SK-N-SH (cell line): ENCODE measurements at regions not wholly inside any gene's neighbourhood (a gene's known extent, or its start where the extent isn't known, plus 50 kb on each side); places are given as distances from the start of the nearest gene placed in this dataset.

Experiments used
- CTCF ChIA-PET: fragments of 300-600, 350-600 bp; formaldehyde crosslinking; extraction: SDS; loops from one replicate; lab custom pipeline; 2021; lab: Yijun Ruan, JAX
- POLR2A ChIA-PET: fragments of 350-600 bp; sonication (Branson Sonifier 250); formaldehyde crosslinking; extraction: SDS; loops from one replicate; lab custom pipeline; 2020; ENCODE audit warnings: antibody characterized with exemption, inconsistent platforms; lab: Yijun Ruan, JAX
- DNase-seq: peaks from one replicate; pipeline ENCODE4 v3.0.0; 2012
- H2AFZ ChIP-seq: fragments of 200-600 bp; sonication (generic); 2 replicates; pipeline ENCODE4 v1.8.1; 2016; ENCODE audit warnings: antibody characterized with exemption, mild to moderate bottlenecking, low read depth
- H3F3A ChIP-seq: fragments of 200-600 bp; sonication (generic); replicated peaks from 2 replicates; pipeline ENCODE3; 2016; ENCODE audit warnings: antibody characterized with exemption, mild to moderate bottlenecking; ENCODE audit not compliant: insufficient read depth
- H3K27ac ChIP-seq, 2 experiments: fragments of 200-500 bp in 1 of 2; fragments of 200-600 bp in 1 of 2; sonication (Bioruptor generic) in 1 of 2; sonication (generic), shearing (Covaris generic) in 1 of 2; 2 replicates each; pipeline versions ENCODE4 v1.5.1 to v1.6.1; 2014 to 2016; ENCODE audit warnings: low read depth in 2 of 2, inconsistent platforms in 1 of 2, low read length in 1 of 2, mild to moderate bottlenecking in 1 of 2, mixed read lengths in 1 of 2
- H3K27me3 ChIP-seq: fragments of 200-600 bp; sonication (generic), shearing (Covaris generic); 2 replicates; pipeline ENCODE4 v1.6.1; 2016; ENCODE audit warnings: mixed run types; ENCODE audit not compliant: insufficient read depth
- H3K36me3 ChIP-seq, 2 experiments: fragments of 200-500 bp in 1 of 2; fragments of 200-600 bp in 1 of 2; sonication (Bioruptor generic) in 1 of 2; sonication (generic) in 1 of 2; replicated peaks in 1 of 2; 2 replicates each; pipeline versions ENCODE3 to v1.5.1; 2014 to 2016; ENCODE audit warnings: low read length in 1 of 2, mild to moderate bottlenecking in 1 of 2; ENCODE audit not compliant: insufficient read depth in 2 of 2, control insufficient read depth in 1 of 2
- H3K4me1 ChIP-seq, 2 experiments: fragments of 200-500 bp in 1 of 2; fragments of 200-600 bp in 1 of 2; sonication (Bioruptor generic) in 1 of 2; sonication (generic), shearing (Covaris generic) in 1 of 2; 2 replicates each; pipeline versions ENCODE4 v1.5.1 to v1.6.1; 2014 to 2016; ENCODE audit warnings: low read depth in 1 of 2, low read length in 1 of 2, mixed run types in 1 of 2; ENCODE audit not compliant: insufficient read depth in 2 of 2, control insufficient read depth in 1 of 2
- H3K4me2 ChIP-seq: fragments of 200-600 bp; sonication (generic), shearing (Covaris generic); 2 replicates; pipeline ENCODE4 v1.6.1; 2017; ENCODE audit warnings: mixed run types
- H3K4me3 ChIP-seq, 2 experiments: fragments of 200-500 bp in 1 of 2; fragments of 200-600 bp in 1 of 2; sonication (Bioruptor generic) in 1 of 2; sonication (generic), shearing (Covaris generic) in 1 of 2; 2 replicates each; pipeline versions ENCODE4 v1.5.1 to v1.8.1; 2014 to 2016; ENCODE audit warnings: low read depth in 2 of 2, inconsistent platforms in 1 of 2, low read length in 1 of 2, mild to moderate bottlenecking in 1 of 2, mixed read lengths in 1 of 2, moderate library complexity in 1 of 2
- H3K79me2 ChIP-seq: fragments of 200-600 bp; sonication (generic); 2 replicates; pipeline ENCODE4 v1.8.1; 2017; ENCODE audit warnings: mild to moderate bottlenecking; ENCODE audit not compliant: insufficient read depth
- H3K9ac ChIP-seq: fragments of 200-600 bp; sonication (generic); 2 replicates; pipeline ENCODE4 v1.6.1; 2017; ENCODE audit warnings: mixed run types
- H3K9me2 ChIP-seq: fragments of 200-600 bp; sonication (generic); 2 replicates; pipeline ENCODE4 v1.6.1; 2017; ENCODE audit warnings: mixed run types
- H3K9me3 ChIP-seq: fragments of 200-600 bp; sonication (generic); 2 replicates; pipeline ENCODE4 v1.6.1; 2017; ENCODE audit warnings: mixed run types, mild to moderate bottlenecking, moderate library complexity
- H4K20me1 ChIP-seq: fragments of 200-600 bp; sonication (generic); 2 replicates; pipeline ENCODE4 v1.6.1; 2017; ENCODE audit warnings: mild to moderate bottlenecking, mixed run types; ENCODE audit not compliant: insufficient read depth
- EP300 ChIP-seq, 2 experiments: IDR thresholded peaks; 2 replicates each; pipeline versions ENCODE4 v1.4.0 to v1.6.1; 2012; ENCODE audit warnings: borderline replicate concordance in 1 of 2, low read depth in 1 of 2, low read length in 1 of 2
- EZH2phosphoT487 ChIP-seq: fragments of 200-600 bp; sonication (generic); IDR thresholded peaks from 2 replicates; pipeline ENCODE4 v1.6.1; 2017; ENCODE audit warnings: low read depth, mixed run types, mild to moderate bottlenecking, antibody characterized with exemption, moderate library complexity, borderline replicate concordance
- FOXJ3 ChIP-seq: sonication (generic); formaldehyde crosslinking; IDR thresholded peaks from 2 replicates; pipeline ENCODE4 v1.5.1; 2020; ENCODE audit warnings: mild to moderate bottlenecking, missing genetic modification reagents
- FOXM1 ChIP-seq: IDR thresholded peaks from 2 replicates; pipeline ENCODE4 v1.4.0; 2012; ENCODE audit warnings: low read depth, mild to moderate bottlenecking
- GABPA ChIP-seq: IDR thresholded peaks from 2 replicates; pipeline ENCODE4 v1.4.0; 2012; ENCODE audit warnings: low read depth, mild to moderate bottlenecking
- GATA2 ChIP-seq: sonication (generic); formaldehyde crosslinking; IDR thresholded peaks from 2 replicates; pipeline ENCODE4 v1.5.0; 2020; ENCODE audit warnings: mild to moderate bottlenecking, missing genetic modification reagents
- MXI1 ChIP-seq: IDR thresholded peaks from 2 replicates; pipeline ENCODE4 v1.6.1; 2012; ENCODE audit warnings: mild to moderate bottlenecking, low read depth, low read length, improper control_type of control experiment
- RCOR1 ChIP-seq: fragments of 150-350 bp; IDR thresholded peaks from 2 replicates; pipeline ENCODE4 v1.6.1; 2017; ENCODE audit warnings: antibody characterized with exemption, low read length
- RXRA ChIP-seq: IDR thresholded peaks from 2 replicates; pipeline ENCODE4 v1.4.0; 2012; ENCODE audit warnings: low read depth, mild to moderate bottlenecking, borderline replicate concordance
- SIN3A ChIP-seq: IDR thresholded peaks from 2 replicates; pipeline ENCODE4 v1.6.1; 2012; ENCODE audit warnings: low read depth, mild to moderate bottlenecking, low read length, moderate library complexity, borderline replicate concordance
- SMC3 ChIP-seq: IDR thresholded peaks from 2 replicates; pipeline ENCODE4 v1.6.1; 2012; ENCODE audit warnings: low read depth, low read length, improper control_type of control experiment
- TEAD4 ChIP-seq: IDR thresholded peaks from 2 replicates; pipeline ENCODE4 v1.4.0; 2012; ENCODE audit warnings: mild to moderate bottlenecking, borderline replicate concordance; ENCODE audit not compliant: insufficient read depth
- USF2 ChIP-seq: fragments of 150-350 bp; IDR thresholded peaks from 2 replicates; pipeline ENCODE4 v1.6.1; 2017; ENCODE audit warnings: antibody characterized with exemption, low read length, low read depth, borderline replicate concordance
- WGBS: methylation state at CpG from one replicate; pipeline ENCODE4 v1.1.6; 2017; ENCODE audit warnings: low lambda C conversion rate; 5-methylcytosine and 5-hydroxymethylcytosine counted together

- Histone ChIP-seq H3F3A (no peaks in the 10 kb centered on the region), H3K79me2 (no peaks in the 10 kb centered on the region), H3K9ac (no peak overlapping the region), H3K9me2 (no peaks in the 10 kb centered on the region), H3K27me3 (no peaks in the 10 kb centered on the region), H3K9me3 (no peaks in the 10 kb centered on the region), H3K27ac (no peak overlapping the region), H3K4me3 (no peak overlapping the region), H2AFZ (no peak overlapping the region), H3K4me2 (no peak overlapping the region), H3K36me3 (no peaks in the 10 kb centered on the region), H4K20me1 (no peaks in the 10 kb centered on the region), H3K4me1 (no peaks in the 10 kb centered on the region; a peak in 1 of 4 replicates)
- no peak for TF ChIP-seq RXRA
- 10% methylated on average over 2 of the region's 2 CpGs for WGBS
- CTCF ChIA-PET, result no interaction called here
- DNase-seq, result no peak
- POLR2A ChIA-PET, result no interaction called here
Observed at GRCh38 chr10:23884670-23885069, 324.3 kb upstream of the KIAA1217 start.

- Histone ChIP-seq H2AFZ (no peak overlapping the region), H3K4me1 (no peaks in the 10 kb centered on the region; a peak in 1 of 4 replicates), H3K79me2 (no peaks in the 10 kb centered on the region), H3K4me2 (no peak overlapping the region), H3K4me3 (no peak overlapping the region), H3K9me3 (no peaks in the 10 kb centered on the region), H4K20me1 (no peaks in the 10 kb centered on the region), H3F3A (no peaks in the 10 kb centered on the region), H3K9ac (no peak overlapping the region), H3K27me3 (no peaks in the 10 kb centered on the region), H3K9me2 (no peaks in the 10 kb centered on the region), H3K36me3 (no peaks in the 10 kb centered on the region)
- CTCF ChIA-PET, result interaction anchor here (0.9 kb wide), 1 partner anchor 104 kb away, joined by 3 read pairs; no protein-coding TSS in a partner anchor
- POLR2A ChIA-PET, result no interaction called here
- DNase-seq, result no peak
- no peak for TF ChIP-seq RCOR1
- no peak for TF ChIP-seq GATA2
- no peak for TF ChIP-seq TEAD4
- TF ChIP-seq, all 33 proteins: peak for 0
- 64% methylated on average over 5 of the region's 5 CpGs for WGBS
- no peak overlapping the region for H3K27ac ChIP-seq
Observed at GRCh38 chr10:23885853-23886252, 323.1 kb upstream of the KIAA1217 start.

GRCh38 chr10:23886355-23886754 lies 322.6 kb upstream of the KIAA1217 start:
- H3K4me2 ChIP-seq, result no peak overlapping the region
- no peaks in the 10 kb centered on the region for H3K9me3 ChIP-seq
- no peaks in the 10 kb centered on the region for H3K36me3 ChIP-seq
- POLR2A ChIA-PET, result no interaction called here
- no peaks in the 10 kb centered on the region for H3K9me2 ChIP-seq
- H3K27me3 ChIP-seq, result no peaks in the 10 kb centered on the region
- 39% methylated on average over 6 of the region's 6 CpGs for WGBS
- no peak overlapping the region for H3K9ac ChIP-seq
- no peaks in the 10 kb centered on the region for H3K79me2 ChIP-seq
- no peak overlapping the region for H3K4me3 ChIP-seq
- no peak overlapping the region for H3K27ac ChIP-seq
- CTCF ChIA-PET, result interaction anchor here (0.9 to 1.0 kb wide), 2 partner anchors 11 to 105 kb away, joined by 3 read pairs; no protein-coding TSS in a partner anchor
- H3K4me1 ChIP-seq, result no peaks in the 10 kb centered on the region; a peak in 1 of 4 replicates
- TF ChIP-seq RCOR1, result no peak
- TF ChIP-seq SIN3A, result no peak
- TF ChIP-seq USF2, result no peak
- no peak for TF ChIP-seq SMC3
- no peak for TF ChIP-seq EP300 (IDR thresholded peaks at IDR 0.05; ENCODE audit: borderline replicate concordance in 1 of 2, low read depth in 1 of 2, low read length in 1 of 2)
- no peak for TF ChIP-seq FOXM1
- no peak for TF ChIP-seq FOXJ3 (CRISPR knock-in tag)
- no peak for TF ChIP-seq GABPA
- TF ChIP-seq MXI1, result no peak
- TF ChIP-seq EZH2phosphoT487, result no peak
- TF ChIP-seq, all 33 proteins: peak for 0
- no peak overlapping the region for H2AFZ ChIP-seq
- H4K20me1 ChIP-seq, result no peaks in the 10 kb centered on the region
- DNase-seq, result no peak
- H3F3A ChIP-seq, result no peaks in the 10 kb centered on the region
